ENCODE measurements at regions not wholly inside any gene's neighbourhood (a gene's known extent, or its start where the extent isn't known, plus 50 kb on each side); places are given as distances from the start of the nearest gene placed in this dataset.

DNA sequence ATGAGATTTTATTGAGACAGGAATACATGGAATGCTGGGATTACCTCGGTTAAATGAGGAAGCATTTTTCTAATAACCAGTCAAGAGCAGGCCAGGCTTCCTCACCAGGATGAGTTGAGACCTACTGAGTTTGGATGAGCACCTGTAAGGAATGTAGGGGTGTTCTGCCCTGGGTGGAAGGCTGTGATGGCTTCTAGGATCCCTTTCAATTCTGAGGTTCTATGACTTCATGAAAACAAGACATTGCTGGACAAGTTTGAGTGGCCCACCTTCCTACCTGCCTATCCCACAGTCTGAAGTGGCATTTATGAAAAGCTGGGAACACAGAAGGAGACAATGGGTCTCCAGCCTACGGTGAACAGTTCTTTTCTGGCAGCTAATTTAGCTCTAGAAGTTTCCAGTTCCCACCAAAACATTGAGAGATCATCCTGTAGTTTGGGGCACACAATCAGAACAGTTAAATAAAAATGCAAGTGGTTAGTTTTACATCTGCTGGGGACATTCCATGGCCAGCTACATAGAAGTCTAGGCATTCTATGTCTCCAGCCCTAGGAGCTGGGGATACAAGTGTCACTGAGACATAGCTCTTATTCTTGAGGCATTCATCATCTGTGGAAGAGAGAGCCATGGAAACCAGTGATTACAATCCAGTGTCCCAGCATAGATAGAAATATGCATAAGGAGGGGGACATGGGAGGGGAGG lies 51.3 kb upstream of the TSPAN2 start:
- no peak for DNase-seq

DNA sequence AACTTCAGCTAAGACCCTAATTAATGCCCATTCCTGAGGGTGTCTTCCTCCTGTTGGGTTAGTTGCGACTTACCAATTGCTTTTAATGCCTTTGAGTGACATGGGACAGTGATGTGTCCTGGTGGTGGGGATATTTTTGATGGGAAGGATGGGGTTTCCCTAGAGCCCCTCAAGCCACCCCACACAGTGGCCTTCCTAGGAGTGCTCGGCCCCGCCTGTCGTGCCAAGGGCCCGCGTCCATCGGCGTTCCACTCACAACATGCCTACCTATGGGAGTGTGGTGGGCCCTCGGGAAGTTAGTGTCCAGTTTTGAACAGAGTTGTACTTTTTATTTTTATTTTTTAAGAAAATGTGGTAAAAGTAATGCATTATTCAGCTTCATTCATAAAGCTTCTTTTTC lies 50.1 kb upstream of the TSPAN2 start:
- no peak for DNase-seq
